ENCODE measurements at regions not wholly inside any gene's neighbourhood (a gene's known extent, or its start where the extent isn't known, plus 50 kb on each side); places are given as distances from the start of the nearest gene placed in this dataset.
"Not testable (repeated sequence)": the region's sequence is repeated elsewhere in the genome, so short reads cannot be mapped to it uniquely, and the experiment has no call there.

DNA sequence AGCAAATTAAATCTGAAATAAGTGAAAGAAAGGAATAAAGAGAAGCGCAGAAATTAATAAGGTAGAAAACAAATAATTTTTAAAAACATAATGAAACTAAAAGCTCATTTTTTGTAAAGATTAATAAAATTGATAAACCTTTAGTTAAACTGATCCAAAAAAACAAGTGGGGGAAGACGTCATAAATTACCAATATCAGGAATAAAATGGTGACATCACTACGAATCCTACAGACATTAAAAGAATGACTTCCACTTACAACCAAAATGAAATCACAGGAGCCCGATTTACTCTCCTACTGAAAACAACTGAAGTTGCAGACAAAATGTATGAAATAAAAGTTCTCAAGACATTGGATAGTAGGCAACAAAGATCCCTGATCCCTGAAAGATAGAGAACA, 68.1 kb upstream of the IFFO2 start:
- no peak for DNase-seq

DNA sequence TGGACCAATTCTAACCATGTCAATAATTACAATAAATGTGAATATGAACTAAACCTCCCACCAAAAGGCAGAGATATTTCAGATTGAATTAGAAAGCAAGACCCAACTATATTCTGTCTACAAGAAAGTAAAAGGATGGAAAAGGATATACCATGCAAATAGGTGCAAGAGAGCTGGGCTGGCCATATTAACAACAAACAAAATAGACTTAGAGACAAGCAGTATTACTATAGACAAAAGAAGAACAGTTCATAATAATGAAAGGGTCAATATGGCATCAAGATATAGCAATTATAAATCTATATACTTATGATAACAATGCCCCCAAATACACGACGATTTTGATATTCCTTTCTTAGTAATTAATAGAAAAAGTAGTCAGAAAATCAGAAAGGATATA, 67.3 kb upstream of the IFFO2 start:
- DNase-seq = no peak

DNA sequence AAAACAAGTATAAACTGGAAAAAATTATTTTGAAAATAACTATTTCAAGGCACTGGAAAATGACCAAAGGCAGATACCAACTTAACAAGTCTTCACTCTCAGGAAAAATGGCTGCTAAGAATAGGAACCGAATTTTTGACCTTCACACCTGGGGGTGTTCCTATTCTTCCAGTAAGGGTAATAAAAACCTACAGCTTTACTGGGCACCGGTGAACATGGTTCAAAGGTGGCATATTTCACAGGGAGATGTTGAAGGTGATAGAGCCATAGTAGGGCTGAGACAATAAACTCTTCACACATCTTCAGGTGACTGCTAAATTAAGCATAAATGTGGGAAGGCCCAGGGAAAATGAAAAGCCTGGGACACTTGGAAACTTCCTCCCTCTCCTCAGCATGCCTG, 65.4 kb upstream of the IFFO2 start:
- no peak for DNase-seq

DNA sequence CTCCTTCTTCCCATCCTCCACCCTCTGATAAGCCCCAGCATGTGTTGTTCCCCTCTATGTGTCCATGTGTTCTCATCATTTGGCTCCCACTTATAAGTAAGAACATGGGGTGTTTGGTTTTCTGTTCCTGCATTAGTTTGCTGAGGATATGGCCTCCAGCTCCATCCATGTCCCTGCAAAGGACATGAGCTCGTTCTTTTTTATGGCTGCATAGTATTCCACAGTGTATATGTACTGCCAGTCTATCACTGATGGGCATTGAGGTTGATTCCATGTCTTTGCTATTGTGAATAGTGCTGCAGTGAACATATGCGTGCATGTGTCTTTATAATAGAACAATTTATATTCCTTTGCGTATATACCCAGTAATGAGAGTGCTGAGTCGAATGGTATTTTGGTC, 62.8 kb upstream of the IFFO2 start:
- DNase-seq = not testable (repeated sequence)

DNA sequence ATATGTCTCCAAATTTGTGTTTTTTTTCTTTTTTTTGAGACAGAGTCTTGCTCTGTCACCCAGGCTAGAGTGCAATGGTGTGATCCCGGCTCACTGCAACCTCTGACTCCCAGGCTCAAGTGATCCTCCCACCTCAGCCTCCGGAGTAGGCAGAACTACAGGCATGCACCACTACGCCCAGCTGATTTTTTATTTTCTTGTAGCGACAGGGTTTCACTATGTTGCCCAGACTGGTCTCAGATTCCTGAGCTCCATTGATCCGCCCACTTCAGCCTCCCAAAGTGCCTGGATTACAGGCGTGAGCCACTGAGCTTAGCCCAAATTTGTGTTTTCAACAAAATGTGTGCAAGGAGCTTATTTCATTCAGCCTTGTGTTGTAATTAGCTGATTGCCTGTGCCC, 59.0 kb upstream of the IFFO2 start:
- DNase-seq = no peak

DNA sequence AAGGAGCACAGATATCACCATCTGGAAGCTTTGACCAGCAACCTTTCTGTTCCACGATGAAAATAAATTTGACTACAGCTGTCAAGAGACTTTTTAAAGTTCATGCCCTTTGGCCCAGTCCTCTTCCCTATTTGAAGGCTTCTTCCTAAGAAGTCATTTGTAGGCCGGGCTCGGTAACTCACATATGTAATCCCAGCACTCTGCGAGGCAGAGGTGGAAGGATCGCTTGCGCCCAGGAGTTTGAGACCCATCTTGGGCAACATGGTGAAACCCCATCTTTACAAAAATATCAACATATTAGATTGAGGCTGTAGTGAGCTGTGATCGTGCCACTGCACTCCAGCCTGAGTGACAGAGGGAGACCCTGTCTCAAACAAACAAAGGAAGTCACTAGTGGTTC, 58.3 kb upstream of the IFFO2 start:
- no peak for DNase-seq

DNA sequence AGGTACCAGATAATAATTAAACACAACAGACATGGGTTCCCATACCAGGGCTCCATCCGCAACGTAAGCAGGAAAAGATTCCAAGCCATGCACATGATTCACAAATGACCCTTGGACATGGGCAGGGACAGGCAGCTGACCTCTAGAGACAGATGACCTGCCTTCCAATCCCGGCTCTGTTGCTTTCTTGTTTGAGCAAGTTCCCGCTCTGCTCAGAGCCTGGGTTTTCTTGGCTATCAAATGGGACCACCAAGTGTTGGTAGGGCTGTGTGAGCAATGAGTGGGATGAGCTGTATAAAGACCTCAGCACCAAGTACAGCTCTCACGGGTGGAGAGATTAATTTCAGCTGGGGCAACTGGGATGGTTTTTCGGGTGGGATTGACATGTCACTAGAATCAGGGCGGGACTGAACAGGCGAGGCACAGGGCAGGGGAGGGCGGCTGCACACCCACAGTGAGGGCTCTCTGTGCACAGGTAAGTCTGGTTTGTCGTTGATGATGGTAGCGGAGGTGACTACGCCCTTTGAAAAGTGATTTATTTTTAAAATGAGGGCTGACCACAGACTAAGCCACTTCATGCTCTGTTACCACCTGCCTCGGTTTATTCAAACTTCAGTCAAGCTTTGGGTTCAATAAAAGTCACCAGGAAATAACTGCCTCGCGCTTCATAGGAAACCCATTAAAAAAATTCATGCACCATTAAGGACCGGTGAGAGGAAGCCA, 57.5 kb upstream of the IFFO2 start:
- no peak for DNase-seq

DNA sequence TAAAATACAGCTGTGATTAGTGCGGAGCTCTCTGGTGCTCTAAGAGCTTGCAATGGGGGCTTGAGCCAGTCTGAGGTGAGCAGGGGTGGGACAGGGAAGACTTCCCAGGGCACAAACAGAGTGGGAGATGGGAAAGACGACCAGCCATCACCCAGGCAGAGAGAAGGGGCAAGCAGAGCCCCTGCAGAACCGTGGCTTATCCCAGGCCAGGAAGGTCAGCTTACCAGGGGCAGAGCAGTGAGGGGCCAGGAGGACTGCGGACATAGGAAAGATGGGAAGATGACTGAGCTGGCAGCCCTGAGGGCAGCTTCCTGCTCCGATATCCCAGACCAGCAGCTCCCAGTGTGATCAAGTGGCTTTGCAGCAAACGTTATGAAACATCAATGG, 55.4 kb upstream of the IFFO2 start:
- no peak for DNase-seq

DNA sequence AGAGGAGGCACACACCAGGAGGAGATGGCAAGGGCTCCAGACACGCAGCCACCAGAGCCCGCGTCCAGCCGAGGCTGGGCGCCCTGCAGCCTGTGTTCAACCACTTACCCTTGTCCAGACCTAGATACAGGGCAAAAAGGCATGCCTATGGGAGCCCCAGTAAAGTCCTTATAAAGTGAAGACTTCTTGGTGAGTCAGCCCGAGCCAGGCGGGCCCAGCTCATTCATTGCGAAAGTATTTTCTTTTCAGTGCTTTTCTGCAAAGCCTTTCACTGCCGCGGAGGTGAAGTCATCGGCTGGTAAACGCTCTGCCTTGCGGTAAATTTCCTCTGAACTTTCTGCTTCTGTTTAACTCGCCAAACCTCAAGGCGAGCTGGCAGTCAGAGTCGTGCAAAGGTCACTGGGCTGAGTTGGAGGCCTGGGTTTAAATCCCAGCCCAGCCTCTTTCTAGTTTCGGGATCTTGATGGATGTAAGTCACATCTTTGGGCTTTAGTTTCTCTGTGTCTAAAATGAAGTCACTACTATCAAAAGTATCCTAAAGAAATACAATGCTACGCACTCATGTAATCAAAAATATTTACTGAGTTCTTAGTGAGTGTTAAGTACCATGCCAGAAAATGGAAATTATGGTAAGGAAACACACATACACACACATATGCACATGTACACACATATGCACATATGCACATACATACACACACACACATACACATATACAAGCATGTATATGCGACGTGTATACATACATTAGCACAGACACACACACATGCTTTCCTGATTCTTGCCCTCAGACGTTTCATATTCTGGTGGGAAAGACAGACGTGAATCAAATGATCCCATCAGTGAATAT, 54.7 kb upstream of the IFFO2 start:
- DNase-seq = peak; percentile 85 to 89

DNA sequence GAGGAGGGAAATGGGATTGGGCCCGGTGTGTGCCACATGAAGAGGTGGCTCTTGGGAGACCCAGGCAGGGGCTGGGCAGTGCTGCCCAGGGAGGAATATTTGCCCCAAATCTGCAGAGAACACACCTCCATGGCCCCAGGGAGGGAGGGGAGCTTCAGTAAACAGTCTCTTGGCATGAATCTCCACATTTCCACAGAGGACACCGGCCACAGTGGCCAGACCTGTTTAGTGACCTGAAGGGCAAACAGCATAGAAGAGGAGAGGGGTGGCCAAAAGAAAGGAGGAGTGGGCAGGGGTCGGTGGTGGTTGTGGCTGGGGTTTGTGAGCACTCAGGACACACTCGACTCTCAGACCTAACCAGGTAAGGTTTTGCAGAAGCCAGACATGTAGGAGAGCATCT, 54.0 kb upstream of the IFFO2 start:
- no peak for DNase-seq

DNA sequence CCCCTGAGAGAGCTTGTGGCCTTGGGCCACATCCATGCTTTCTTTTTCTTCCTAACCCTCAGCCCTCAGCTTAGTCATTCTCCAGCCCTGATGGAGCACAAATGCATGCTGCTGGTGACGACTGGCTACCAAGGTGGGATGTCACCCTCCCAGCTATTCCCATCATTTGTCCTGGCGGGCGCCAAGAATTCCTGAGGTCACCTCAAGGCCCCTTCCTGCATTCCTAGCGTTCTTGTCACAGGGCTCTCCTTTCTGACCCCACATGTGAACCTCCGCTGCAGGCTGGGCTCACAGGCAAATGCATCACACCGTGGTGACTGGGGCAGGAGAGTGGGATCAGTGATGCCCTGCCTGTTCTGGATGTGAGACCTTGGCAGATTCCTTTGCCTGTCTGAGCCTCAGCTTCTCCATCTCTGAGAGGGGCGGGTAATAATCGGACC, 53.4 kb upstream of the IFFO2 start:
- peak in 1 of 2 experiments; percentile 30 for DNase-seq

DNA sequence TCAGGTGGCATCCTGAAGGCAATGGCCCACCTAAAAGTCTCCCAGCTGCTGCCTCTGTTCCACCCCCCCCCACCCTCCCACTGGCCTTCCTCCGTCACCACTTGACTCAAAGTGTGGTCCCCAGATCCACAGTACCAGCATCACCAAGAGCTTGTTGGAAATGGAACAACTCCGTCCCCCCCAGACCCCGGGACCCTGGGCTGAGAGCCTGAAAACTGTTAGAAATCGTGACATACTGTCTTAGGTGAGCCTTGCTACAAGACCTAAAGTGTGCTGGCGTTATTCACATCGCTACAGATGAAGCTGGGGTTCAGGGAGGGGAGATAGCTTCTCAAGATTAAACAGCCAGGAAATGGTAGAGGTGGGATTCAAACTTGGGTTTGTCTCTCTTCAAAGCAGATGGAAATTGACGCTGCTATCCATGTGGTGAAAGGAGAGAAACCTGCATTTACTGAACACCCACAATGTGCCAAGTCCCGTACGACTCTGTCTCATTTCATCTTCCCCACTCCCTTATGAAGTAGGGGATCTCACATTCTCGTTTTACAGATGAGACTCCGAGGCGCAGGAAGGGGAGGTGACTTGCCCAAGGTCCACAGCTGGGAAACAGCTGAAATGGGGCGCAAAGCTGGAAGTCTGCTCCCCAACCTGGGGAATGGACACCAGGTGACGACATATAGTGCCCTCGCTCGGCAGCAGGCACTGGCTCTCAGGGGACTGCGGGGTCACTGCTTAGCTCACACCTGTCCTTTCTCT, 52.8 kb upstream of the IFFO2 start:
- DNase-seq = no peak

DNA sequence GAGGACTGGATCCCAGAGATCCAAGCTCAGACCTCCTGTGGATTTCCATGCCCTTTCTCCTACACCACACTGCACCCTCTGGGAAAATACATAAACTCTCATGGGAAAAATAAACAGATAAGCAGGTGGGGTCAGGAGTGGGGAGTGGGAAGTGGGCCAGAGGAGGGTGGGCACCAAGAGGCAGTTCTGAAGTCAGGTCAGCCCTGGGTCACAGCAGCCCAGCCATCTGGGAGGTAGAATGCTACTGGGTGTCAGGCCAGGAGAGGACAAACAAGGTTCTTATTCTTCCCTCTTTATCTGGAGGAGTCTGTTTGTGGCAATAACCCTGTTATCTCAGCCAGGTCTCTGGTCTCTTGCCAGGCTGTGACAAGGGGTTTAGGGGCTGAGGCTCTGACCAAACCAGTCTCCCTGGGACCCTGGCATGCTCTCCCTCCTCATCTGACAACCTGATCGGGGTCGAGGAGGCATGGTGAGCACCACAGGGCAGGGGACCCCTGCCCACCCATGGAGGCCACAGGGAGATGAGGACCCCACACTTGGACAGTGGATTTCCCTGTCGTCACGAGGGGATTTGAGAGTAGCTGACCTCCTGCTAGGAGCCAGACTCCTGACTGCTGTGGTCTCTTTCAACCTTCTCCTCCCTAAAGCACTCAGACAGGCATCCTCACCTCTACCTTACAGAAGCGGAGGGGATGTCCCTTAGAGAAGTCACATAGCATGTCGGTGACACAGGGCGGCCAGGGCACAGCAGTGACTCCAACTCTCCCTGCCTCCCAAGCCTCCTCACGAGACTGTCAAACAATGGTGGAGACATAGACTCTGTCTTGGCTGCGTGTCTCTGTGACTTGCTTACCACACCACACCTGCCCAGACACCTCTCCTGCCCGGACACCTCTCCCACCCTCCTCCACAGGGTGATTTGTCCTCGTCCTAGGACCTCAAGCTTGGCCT, 51.3 kb upstream of the IFFO2 start:
- no peak for DNase-seq

DNA sequence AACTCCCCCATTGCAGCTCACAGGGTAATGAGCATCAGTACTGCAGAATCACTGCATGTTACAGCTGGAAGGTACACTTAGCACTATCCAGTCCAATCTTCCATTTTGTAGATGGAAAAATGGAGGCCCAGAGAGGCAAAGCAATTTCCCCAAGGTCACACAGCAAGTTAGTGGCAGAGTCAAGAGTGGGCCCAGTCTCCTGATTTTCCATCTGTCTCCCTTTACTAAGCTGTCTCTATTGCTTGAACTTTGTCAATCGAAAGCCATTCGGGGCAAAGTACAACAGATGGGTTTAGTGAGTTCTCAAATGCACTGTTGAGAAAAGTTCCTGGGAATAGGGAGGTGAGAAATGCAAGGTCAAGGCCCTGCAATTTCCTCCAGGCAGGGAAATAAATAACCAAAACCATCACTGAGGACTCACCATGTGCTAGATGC, 50.4 kb upstream of the IFFO2 start:
- DNase-seq = peak in 1 of 2 experiments; percentile 14

Measured in activated T-cell treated with anti-CD3 and anti-CD28 coated beads, Interleukin-2, amount 50 U/mL, for 48 hours (primary cell).